NCI-H774 (cell line): ENCODE measurements at regions not wholly inside any gene's neighbourhood (a gene's known extent, or its start where the extent isn't known, plus 50 kb on each side); places are given as distances from the start of the nearest gene placed in this dataset.
"Not testable (repeated sequence)": the region's sequence is repeated elsewhere in the genome, so short reads cannot be mapped to it uniquely, and the experiment has no call there.

Source experiments
- DNase-seq: peaks from one replicate; lab custom pipeline; 2025; lab: John Stamatoyannopoulos, UW

GRCh38 chr15:24311692-24312091, 363.9 kb upstream of the NPAP1 start:
- DNase-seq: not testable (repeated sequence)

GRCh38 chr15:24316326-24316725, 359.2 kb upstream of the NPAP1 start:
- not testable (repeated sequence) for DNase-seq

GRCh38 chr15:24318981-24319380, 356.6 kb upstream of the NPAP1 start:
- no peak for DNase-seq

- not testable (repeated sequence) for DNase-seq
These were observed 351.5 kb upstream of the NPAP1 start for GRCh38 chr15:24324096-24324495.

- DNase-seq: not testable (repeated sequence)
These were observed 349.1 kb upstream of the NPAP1 start for GRCh38 chr15:24326513-24326912.

GRCh38 chr15:24331964-24332363, 343.6 kb upstream of the NPAP1 start:
- not testable (repeated sequence) for DNase-seq

- not testable (repeated sequence) for DNase-seq
These were observed 333.7 kb upstream of the NPAP1 start for GRCh38 chr15:24341876-24342275.

GRCh38 chr15:24352777-24353176, 322.8 kb upstream of the NPAP1 start:
- not testable (repeated sequence) for DNase-seq

GRCh38 chr15:24381103-24381502, 294.5 kb upstream of the NPAP1 start:
- DNase-seq: not testable (repeated sequence)

- DNase-seq: not testable (repeated sequence)
These were observed 290.3 kb upstream of the NPAP1 start for GRCh38 chr15:24385258-24385657.

- DNase-seq: no peak
These were observed 281.3 kb upstream of the NPAP1 start for GRCh38 chr15:24394303-24394702.

- DNase-seq: not testable (repeated sequence)
These were observed 262.9 kb upstream of the NPAP1 start for GRCh38 chr15:24412649-24413048.

- DNase-seq: not testable (repeated sequence)
These were observed 249.1 kb upstream of the NPAP1 start for GRCh38 chr15:24426286-24427054.

- DNase-seq: not testable (repeated sequence)
These were observed 248.5 kb upstream of the NPAP1 start for GRCh38 chr15:24427055-24427400.

- not testable (repeated sequence) for DNase-seq
These were observed 240.3 kb upstream of the NPAP1 start for GRCh38 chr15:24435075-24435820.

- not testable (repeated sequence) for DNase-seq
These were observed 238.3 kb upstream of the NPAP1 start for GRCh38 chr15:24437270-24437669.

GRCh38 chr15:24437735-24438134, 237.8 kb upstream of the NPAP1 start:
- not testable (repeated sequence) for DNase-seq

- not testable (repeated sequence) for DNase-seq
These were observed 198.2 kb upstream of the NPAP1 start for GRCh38 chr15:24477107-24478025.

GRCh38 chr15:24485885-24486567, 189.5 kb upstream of the NPAP1 start:
- not testable (repeated sequence) for DNase-seq

GRCh38 chr15:24488164-24488907, 187.2 kb upstream of the NPAP1 start:
- not testable (repeated sequence) for DNase-seq

GRCh38 chr15:24505216-24505615, 170.4 kb upstream of the NPAP1 start:
- DNase-seq: not testable (repeated sequence)
